ENCODE measurements at regions not wholly inside any gene's neighbourhood (a gene's known extent, or its start where the extent isn't known, plus 50 kb on each side); places are given as distances from the start of the nearest gene placed in this dataset.

- no peak for DNase-seq
Measured at GRCh38 chr10:128222332-128222849, 96.2 kb upstream of the MKI67 start.

- no peak for DNase-seq
Measured at GRCh38 chr10:128230401-128230800, 104.2 kb upstream of the MKI67 start.

GRCh38 chr10:128233422-128233821 is 107.2 kb upstream of the MKI67 start:
- no peak for DNase-seq

- no peak for DNase-seq
Measured at GRCh38 chr10:128237710-128238109, 111.5 kb upstream of the MKI67 start.

- DNase-seq = no peak
Measured at GRCh38 chr10:128241023-128241422, 114.8 kb upstream of the MKI67 start.

GRCh38 chr10:128242641-128243040 is 116.4 kb upstream of the MKI67 start:
- no peak for DNase-seq

GRCh38 chr10:128245026-128245425 is 118.8 kb upstream of the MKI67 start:
- no peak for DNase-seq

GRCh38 chr10:128247576-128247975 is 121.4 kb upstream of the MKI67 start:
- no peak for DNase-seq

GRCh38 chr10:128254476-128254875 is 128.3 kb upstream of the MKI67 start:
- no peak for DNase-seq

- no peak for DNase-seq
Measured at GRCh38 chr10:128257428-128257827, 131.2 kb upstream of the MKI67 start.

GRCh38 chr10:128258421-128258976 is 132.3 kb upstream of the MKI67 start:
- DNase-seq = no peak

GRCh38 chr10:128263891-128264688 is 137.9 kb upstream of the MKI67 start:
- DNase-seq = no peak

GRCh38 chr10:128265596-128265995 is 139.4 kb upstream of the MKI67 start:
- DNase-seq = no peak

GRCh38 chr10:128267581-128267980 is 141.4 kb upstream of the MKI67 start:
- DNase-seq = no peak

- no peak for DNase-seq
Measured at GRCh38 chr10:128268015-128268722, 141.9 kb upstream of the MKI67 start.

GRCh38 chr10:128274938-128275337 is 148.7 kb upstream of the MKI67 start:
- DNase-seq = no peak

GRCh38 chr10:128275388-128276177 is 149.4 kb upstream of the MKI67 start:
- no peak for DNase-seq

GRCh38 chr10:128277267-128277840 is 151.1 kb upstream of the MKI67 start:
- DNase-seq = no peak

GRCh38 chr10:128278362-128278761 is 152.1 kb upstream of the MKI67 start:
- DNase-seq = no peak

- DNase-seq = no peak
Measured at GRCh38 chr10:128280271-128280670, 154.0 kb upstream of the MKI67 start.

GRCh38 chr10:128281343-128281742 is 155.1 kb upstream of the MKI67 start:
- DNase-seq = no peak

- no peak for DNase-seq
Measured at GRCh38 chr10:128281861-128282260, 155.6 kb upstream of the MKI67 start.
